NCI-H1417 (cell line): ENCODE measurements at regions not wholly inside any gene's neighbourhood (a gene's known extent, or its start where the extent isn't known, plus 50 kb on each side); places are given as distances from the start of the nearest gene placed in this dataset.
"Not testable (repeated sequence)": the region's sequence is repeated elsewhere in the genome, so short reads cannot be mapped to it uniquely, and the experiment has no call there.

Experiments used
- DNase-seq, 3 experiments: peaks; one replicate each; lab custom pipeline; 2025; lab: John Stamatoyannopoulos, UW

- DNase-seq: no peak
Observed at GRCh38 chr21:22288885-22289499, 1290.8 kb downstream of the NCAM2 start.

- no peak for DNase-seq
Observed at GRCh38 chr21:22292144-22292543, 1293.9 kb downstream of the NCAM2 start.

GRCh38 chr21:22297575-22297974, 1299.4 kb downstream of the NCAM2 start:
- no peak for DNase-seq

GRCh38 chr21:22311741-22312462, 1313.7 kb downstream of the NCAM2 start:
- DNase-seq: no peak

- no peak for DNase-seq
Observed at GRCh38 chr21:22314963-22315362, 1316.8 kb downstream of the NCAM2 start.

GRCh38 chr21:22319435-22319834, 1321.2 kb downstream of the NCAM2 start:
- no peak for DNase-seq

GRCh38 chr21:22342889-22343288, 1344.7 kb downstream of the NCAM2 start:
- DNase-seq: no peak

GRCh38 chr21:22343303-22343702, 1345.1 kb downstream of the NCAM2 start:
- DNase-seq: no peak

- no peak for DNase-seq
Observed at GRCh38 chr21:22343721-22344120, 1345.5 kb downstream of the NCAM2 start.

GRCh38 chr21:22345624-22346023, 1347.4 kb downstream of the NCAM2 start:
- DNase-seq: no peak

- DNase-seq: no peak
Observed at GRCh38 chr21:22346576-22346975, 1348.4 kb downstream of the NCAM2 start.

GRCh38 chr21:22351076-22351475, 1352.9 kb downstream of the NCAM2 start:
- no peak for DNase-seq

GRCh38 chr21:22352088-22352487, 1353.9 kb downstream of the NCAM2 start:
- DNase-seq: no peak

- no peak for DNase-seq
Observed at GRCh38 chr21:22355949-22356348, 1357.7 kb downstream of the NCAM2 start.

GRCh38 chr21:22356663-22357062, 1358.5 kb downstream of the NCAM2 start:
- DNase-seq: no peak

- not testable (repeated sequence) for DNase-seq
Observed at GRCh38 chr21:22359599-22359998, 1361.4 kb downstream of the NCAM2 start.

- no peak for DNase-seq
Observed at GRCh38 chr21:22363504-22363903, 1365.3 kb downstream of the NCAM2 start.

- no peak for DNase-seq
Observed at GRCh38 chr21:22364163-22364562, 1366.0 kb downstream of the NCAM2 start.

- DNase-seq: peak in 2 of 3 experiments; percentile 57 to 82
Observed at GRCh38 chr21:22374218-22374969, 1376.2 kb downstream of the NCAM2 start.

- not testable (repeated sequence) for DNase-seq
Observed at GRCh38 chr21:22377795-22378194, 1379.6 kb downstream of the NCAM2 start.

GRCh38 chr21:22393324-22393723, 1395.1 kb downstream of the NCAM2 start:
- no peak for DNase-seq

- no peak for DNase-seq
Observed at GRCh38 chr21:22395965-22396364, 1397.8 kb downstream of the NCAM2 start.
